Type B pancreatic cell (in vitro differentiated cells): ENCODE measurements at regions not wholly inside any gene's neighbourhood (a gene's known extent, or its start where the extent isn't known, plus 50 kb on each side); places are given as distances from the start of the nearest gene placed in this dataset.
A peak's percentile ranks its signal among the peaks of the same experiment; 100 is the strongest.
"Not testable (repeated sequence)": the region's sequence is repeated elsewhere in the genome, so short reads cannot be mapped to it uniquely, and the experiment has no call there.

Experiments
- DNase-seq: peaks from one replicate; pipeline ENCODE4 v3.0.0; 2021; ENCODE audit warnings: mixed read lengths; ENCODE audit not compliant: unreplicated experiment; ENCODE audit errors: extremely low spot score
- H3K27ac Mint-ChIP-seq: 2 replicates; pipeline ENCODE4 v1.8.0; 2021; ENCODE audit warnings: mild to moderate bottlenecking, mixed read lengths
- H3K27me3 Mint-ChIP-seq: 2 replicates; pipeline ENCODE4 v1.8.0; 2021; ENCODE audit warnings: mixed read lengths
- H3K36me3 Mint-ChIP-seq: 2 replicates; pipeline ENCODE4 v1.8.0; 2021; ENCODE audit warnings: mixed read lengths
- H3K4me1 Mint-ChIP-seq: one replicate; pipeline ENCODE4 v1.8.0; 2021; ENCODE audit warnings: mixed read lengths; ENCODE audit not compliant: unreplicated experiment
- H3K4me3 Mint-ChIP-seq: 2 replicates; pipeline ENCODE4 v1.8.0; 2021; ENCODE audit warnings: mild to moderate bottlenecking, mixed read lengths
- H3K9me3 Mint-ChIP-seq: 2 replicates; pipeline ENCODE4 v1.8.0; 2021; ENCODE audit warnings: mixed read lengths
- TF ChIP-seq, protein P1 (sequence below): fragments of 200-600 bp; sonication (generic); conservative IDR thresholded peaks from 2 replicates; pipeline ENCODE4 v1.5.0; 2021; ENCODE audit warnings: antibody characterized with exemption, mild to moderate bottlenecking

DNA sequence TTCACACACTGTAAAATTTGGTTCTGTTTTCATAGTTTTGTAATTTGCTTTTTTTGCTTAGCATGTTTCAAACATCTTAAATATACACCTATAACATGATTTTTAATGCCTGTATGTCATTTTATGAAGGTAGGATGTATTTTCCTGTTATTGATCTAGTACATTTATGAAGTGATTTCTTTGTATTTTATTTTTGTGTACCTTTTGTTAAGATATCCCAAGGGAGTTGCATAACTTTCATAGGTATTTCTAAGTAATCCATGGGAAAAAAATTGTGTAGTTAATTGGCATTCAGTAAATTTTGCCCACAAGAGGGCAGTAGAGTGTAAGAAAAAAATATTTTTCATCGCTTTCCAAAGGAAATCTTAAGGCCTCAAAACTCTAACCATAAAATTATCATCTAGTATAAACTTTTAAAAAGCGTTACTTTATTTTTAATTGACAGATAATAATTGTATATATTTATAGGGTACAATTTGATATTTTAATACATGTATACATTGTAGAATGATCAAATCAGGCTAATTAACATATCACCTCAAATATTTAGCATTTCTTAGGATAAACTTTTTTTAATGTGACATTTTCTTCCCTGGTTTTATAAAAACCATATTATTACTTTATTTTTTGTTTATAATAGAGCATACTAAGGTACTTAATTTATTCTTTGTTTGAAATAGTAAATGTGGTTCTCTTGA is 62.8 kb upstream of the ARL17B start:
- H3K27ac Mint-ChIP-seq, H3K4me3 Mint-ChIP-seq, H3K27me3 Mint-ChIP-seq, DNase-seq, H3K9me3 Mint-ChIP-seq, H3K36me3 Mint-ChIP-seq, H3K4me1 Mint-ChIP-seq: not testable (repeated sequence)
- TF ChIP-seq, protein P1, sequence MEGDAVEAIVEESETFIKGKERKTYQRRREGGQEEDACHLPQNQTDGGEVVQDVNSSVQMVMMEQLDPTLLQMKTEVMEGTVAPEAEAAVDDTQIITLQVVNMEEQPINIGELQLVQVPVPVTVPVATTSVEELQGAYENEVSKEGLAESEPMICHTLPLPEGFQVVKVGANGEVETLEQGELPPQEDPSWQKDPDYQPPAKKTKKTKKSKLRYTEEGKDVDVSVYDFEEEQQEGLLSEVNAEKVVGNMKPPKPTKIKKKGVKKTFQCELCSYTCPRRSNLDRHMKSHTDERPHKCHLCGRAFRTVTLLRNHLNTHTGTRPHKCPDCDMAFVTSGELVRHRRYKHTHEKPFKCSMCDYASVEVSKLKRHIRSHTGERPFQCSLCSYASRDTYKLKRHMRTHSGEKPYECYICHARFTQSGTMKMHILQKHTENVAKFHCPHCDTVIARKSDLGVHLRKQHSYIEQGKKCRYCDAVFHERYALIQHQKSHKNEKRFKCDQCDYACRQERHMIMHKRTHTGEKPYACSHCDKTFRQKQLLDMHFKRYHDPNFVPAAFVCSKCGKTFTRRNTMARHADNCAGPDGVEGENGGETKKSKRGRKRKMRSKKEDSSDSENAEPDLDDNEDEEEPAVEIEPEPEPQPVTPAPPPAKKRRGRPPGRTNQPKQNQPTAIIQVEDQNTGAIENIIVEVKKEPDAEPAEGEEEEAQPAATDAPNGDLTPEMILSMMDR = peak; percentile 55

DNA sequence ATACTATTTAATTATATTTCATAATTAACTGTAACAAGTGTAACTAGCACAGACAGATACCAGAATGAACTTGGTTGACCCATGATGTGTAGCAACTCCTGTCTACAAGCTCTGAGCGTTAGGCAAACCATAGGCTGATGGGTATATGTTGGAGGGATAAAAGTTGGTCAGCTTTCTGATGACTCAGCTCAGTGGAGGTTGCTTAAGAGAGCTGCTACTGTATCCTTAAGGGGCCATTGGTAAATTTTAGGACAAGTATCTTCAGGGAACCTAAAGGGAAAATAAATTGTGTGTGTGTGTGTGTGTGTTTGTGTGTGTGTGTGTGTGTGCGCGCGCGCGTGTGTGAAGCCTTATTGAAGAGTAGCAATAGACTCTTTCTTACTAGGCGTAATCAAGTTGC is 56.3 kb upstream of the ARL17B start:
- not testable (repeated sequence) for H3K4me3 Mint-ChIP-seq, H3K4me1 Mint-ChIP-seq, H3K36me3 Mint-ChIP-seq, H3K27me3 Mint-ChIP-seq, DNase-seq, H3K27ac Mint-ChIP-seq, H3K9me3 Mint-ChIP-seq

DNA sequence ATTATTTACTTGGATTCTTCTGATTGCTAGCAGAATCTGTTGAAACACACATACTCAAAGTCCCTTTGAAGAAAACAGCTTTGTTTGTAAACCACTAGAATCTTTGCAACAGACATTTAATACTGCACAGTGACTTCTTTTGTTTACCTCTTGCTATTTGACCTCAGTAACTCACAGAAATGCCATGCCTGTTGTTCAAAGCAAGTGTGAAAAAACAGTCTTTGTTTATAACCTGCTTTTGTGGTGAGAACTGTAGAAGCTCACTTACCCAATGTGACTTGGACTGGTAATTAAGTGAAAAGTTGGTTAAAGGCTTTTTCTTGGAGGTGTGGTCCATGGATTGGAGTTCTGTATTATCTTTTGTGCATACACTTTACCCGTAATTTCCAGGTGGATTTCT is 55.7 kb upstream of the ARL17B start:
- not testable (repeated sequence) for H3K4me3 Mint-ChIP-seq

DNA sequence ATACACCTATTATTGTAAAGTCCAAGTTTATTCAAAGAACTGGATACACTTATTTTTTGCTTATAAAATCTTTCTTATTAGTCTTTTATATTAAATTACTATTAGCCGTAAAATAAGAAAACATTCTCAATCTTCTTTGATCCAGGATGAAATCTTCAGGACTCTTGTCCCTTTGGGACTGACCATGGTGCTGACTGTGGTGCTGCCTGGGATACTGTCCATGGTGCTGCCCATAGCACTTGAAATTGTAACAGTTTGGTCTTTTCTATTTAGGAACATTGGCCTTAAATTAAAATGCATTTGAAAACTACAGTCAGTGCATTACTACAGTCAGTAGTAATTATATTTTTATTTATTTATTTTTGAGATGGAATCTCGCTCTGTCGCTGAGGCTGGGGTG is 53.0 kb upstream of the ARL17B start:
- H3K27me3 Mint-ChIP-seq, H3K4me3 Mint-ChIP-seq, H3K36me3 Mint-ChIP-seq, DNase-seq, H3K27ac Mint-ChIP-seq, H3K9me3 Mint-ChIP-seq, H3K4me1 Mint-ChIP-seq: not testable (repeated sequence)

More for the DNA sequence above, 55.7 kb upstream of the ARL17B start:
- not testable (repeated sequence) for H3K27ac Mint-ChIP-seq, H3K9me3 Mint-ChIP-seq, DNase-seq, H3K4me1 Mint-ChIP-seq, H3K27me3 Mint-ChIP-seq, H3K36me3 Mint-ChIP-seq

DNA sequence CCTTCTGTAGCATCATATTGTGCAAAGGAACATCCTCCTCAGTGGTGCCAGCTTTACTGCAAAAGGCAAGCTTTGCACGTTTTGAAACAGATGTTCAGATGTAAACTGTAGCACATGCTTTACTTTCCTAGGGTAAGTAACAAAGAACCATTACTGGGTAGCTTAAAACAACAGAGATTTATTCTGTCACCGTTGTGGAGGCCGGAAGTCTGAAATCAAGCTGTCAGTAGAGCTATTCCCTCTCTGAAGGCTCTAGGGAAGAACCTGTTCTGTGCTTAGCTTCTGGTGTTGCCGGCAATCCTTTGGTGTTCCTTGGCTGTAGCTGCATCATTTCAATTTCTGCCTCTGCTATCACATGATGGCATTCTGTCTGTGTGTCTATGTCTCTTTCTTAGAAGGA is 50.6 kb upstream of the ARL17B start:
- H3K27me3 Mint-ChIP-seq, DNase-seq, H3K4me1 Mint-ChIP-seq, H3K9me3 Mint-ChIP-seq, H3K36me3 Mint-ChIP-seq, H3K4me3 Mint-ChIP-seq, H3K27ac Mint-ChIP-seq: not testable (repeated sequence)

DNA sequence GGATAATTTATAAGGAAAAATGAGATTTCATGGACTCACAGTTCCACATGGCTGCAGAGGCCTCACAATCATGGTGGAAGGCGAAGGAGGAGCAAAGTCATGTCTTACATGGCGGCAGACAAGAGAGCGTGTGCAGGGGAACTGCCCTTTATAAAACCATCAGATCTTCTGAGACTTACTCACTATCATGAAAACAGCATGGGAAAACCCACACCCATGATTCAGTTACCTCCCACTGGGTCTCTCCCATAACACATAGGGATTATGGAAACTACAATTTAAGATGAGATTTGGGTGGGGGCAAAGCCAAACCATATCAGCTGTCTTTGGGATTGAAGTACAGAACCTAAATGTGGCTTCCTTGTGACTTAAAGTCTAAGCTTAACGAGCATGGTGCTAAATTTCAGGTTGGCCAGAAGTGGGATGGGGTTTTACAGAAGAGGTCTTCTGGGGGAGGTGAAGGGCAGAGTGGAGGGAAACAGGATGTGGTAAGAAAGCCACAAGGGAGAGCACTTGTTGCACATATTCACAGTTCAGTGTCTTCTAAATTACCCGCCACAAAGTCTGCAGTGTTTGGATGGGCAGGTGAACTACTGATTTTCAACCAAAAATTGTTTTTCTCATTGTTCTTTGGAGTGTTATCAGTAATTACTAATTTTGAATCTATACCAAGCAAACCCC is 49.7 kb upstream of the ARL17B start:
- not testable (repeated sequence) for H3K36me3 Mint-ChIP-seq, H3K9me3 Mint-ChIP-seq, H3K4me3 Mint-ChIP-seq, H3K27me3 Mint-ChIP-seq, H3K27ac Mint-ChIP-seq, DNase-seq, H3K4me1 Mint-ChIP-seq
